ENCODE measurements at regions not wholly inside any gene's neighbourhood (a gene's known extent, or its start where the extent isn't known, plus 50 kb on each side); places are given as distances from the start of the nearest gene placed in this dataset.

GRCh38 chr12:107632246-107632645 lies 53.4 kb upstream of the PWP1 start:
- no peak overlapping the region for H3K4me3 Mint-ChIP-seq (ENCODE audit: unreplicated experiment)
- peaks cover 6% of the 10 kb centered on the region for H3K9me3 Mint-ChIP-seq (ENCODE audit: low read depth)
- no peak for TF ChIP-seq CTCF (IDR thresholded peaks at IDR 0.05)
- no peak for DNase-seq (ENCODE audit: low spot score)
- H3K36me3 Mint-ChIP-seq (ENCODE audit: low read depth): no peaks in the 10 kb centered on the region
- no peaks in the 10 kb centered on the region for H3K4me1 Mint-ChIP-seq (ENCODE audit: low read depth)
- no peak overlapping the region for H3K27ac Mint-ChIP-seq (ENCODE audit: unreplicated experiment)
- H3K27me3 Mint-ChIP-seq (ENCODE audit: low read depth): peaks cover 15% of the 10 kb centered on the region

GRCh38 chr12:107634530-107634929 lies 51.1 kb upstream of the PWP1 start:
- Mint-ChIP-seq H3K4me1 (ENCODE audit: low read depth) (no peaks in the 10 kb centered on the region), H3K36me3 (ENCODE audit: low read depth) (no peaks in the 10 kb centered on the region), H3K27me3 (ENCODE audit: low read depth) (peaks cover 29% of the 10 kb centered on the region), H3K4me3 (ENCODE audit: unreplicated experiment) (no peak overlapping the region), H3K9me3 (ENCODE audit: low read depth) (peaks cover 6% of the 10 kb centered on the region), H3K27ac (ENCODE audit: unreplicated experiment) (no peak overlapping the region)
- no peak for DNase-seq (ENCODE audit: low spot score)
- no peak for TF ChIP-seq CTCF (IDR thresholded peaks at IDR 0.05)

- Mint-ChIP-seq H3K4me1 (ENCODE audit: low read depth) (no peaks in the 10 kb centered on the region), H3K27me3 (ENCODE audit: low read depth) (peaks cover 33% of the 10 kb centered on the region), H3K9me3 (ENCODE audit: low read depth) (peaks cover 6% of the 10 kb centered on the region), H3K36me3 (ENCODE audit: low read depth) (no peaks in the 10 kb centered on the region), H3K4me3 (ENCODE audit: unreplicated experiment) (no peak overlapping the region), H3K27ac (ENCODE audit: unreplicated experiment) (no peak overlapping the region)
- no peak for DNase-seq (ENCODE audit: low spot score)
- no peak for TF ChIP-seq CTCF (IDR thresholded peaks at IDR 0.05)
Observed at GRCh38 chr12:107635139-107635538, 50.5 kb upstream of the PWP1 start.

All from chondrocyte (in vitro differentiated cells).